ENCODE measurements at regions not wholly inside any gene's neighbourhood (a gene's known extent, or its start where the extent isn't known, plus 50 kb on each side); places are given as distances from the start of the nearest gene placed in this dataset.

- H3K79me1 ChIP-seq (ENCODE audit: low read depth in 1 of 2, low read length in 2 of 2): no peaks in the 10 kb centered on the region
- POLR2A ChIA-PET (ENCODE audit: unreplicated experiment): no interaction called here
- intact Hi-C loops (cut with micrococcal nuclease) (no loop called here), dilution Hi-C loops (cut with HindIII; ENCODE audit: low sequenced_read_pairs, unreplicated experiment) (no loop called here), in situ Hi-C loops (cut with MboI; ENCODE audit: low sequenced_read_pairs) (no loop called here)
- DNase-seq: no peak
- no peak overlapping the region for H3K9ac ChIP-seq (ENCODE audit: low read depth, low read length)
- H3K27ac ChIP-seq (ENCODE audit: insufficient read depth, low read length): no peak overlapping the region
- H4K20me1 ChIP-seq (ENCODE audit: insufficient read depth, low read length): no peaks in the 10 kb centered on the region
- H3K9me1 ChIP-seq (ENCODE audit: insufficient read depth, low read length): no peaks in the 10 kb centered on the region
- H2BK120ac ChIP-seq (ENCODE audit: low read depth, low read length): no peak overlapping the region
- no peaks in the 10 kb centered on the region for H3K36me3 ChIP-seq (ENCODE audit: control insufficient read depth, insufficient read depth, low read length)
- H3K4me3 ChIP-seq (ENCODE audit: insufficient read depth, low read depth, low read length): no peak overlapping the region
- H4K8ac ChIP-seq (ENCODE audit: low read depth in 2 of 2, low read length in 2 of 2): no peak overlapping the region
- TF ChIP-seq BHLHE40 (IDR thresholded peaks at IDR 0.05; ENCODE audit: low read depth, low read length) (no peak), RAD21 (IDR thresholded peaks at IDR 0.05; ENCODE audit: low read length) (no peak), USF2 (IDR thresholded peaks at IDR 0.05; ENCODE audit: low read depth, low read length) (no peak), MAFK (IDR thresholded peaks at IDR 0.05; ENCODE audit: low read depth, low read length) (no peak), ELK1 (IDR thresholded peaks at IDR 0.05; ENCODE audit: borderline replicate concordance, low read depth, low read length) (no peak), MXI1 (IDR thresholded peaks at IDR 0.05; ENCODE audit: borderline replicate concordance, low read depth, low read length) (no peak), SMC3 (IDR thresholded peaks at IDR 0.05; ENCODE audit: low read depth, low read length) (no peak), CTCF (conservative IDR thresholded peaks at IDR 0.05; ENCODE audit: low read depth, low read length) (no peak), MAZ (IDR thresholded peaks at IDR 0.05; ENCODE audit: borderline replicate concordance, low read depth, low read length) (no peak), RFX5 (IDR thresholded peaks at IDR 0.05; ENCODE audit: low read depth, low read length) (no peak), RCOR1 (IDR thresholded peaks at IDR 0.05; ENCODE audit: insufficient replicate concordance, low read length) (no peak), CHD1 (IDR thresholded peaks at IDR 0.05; ENCODE audit: low read depth, low read length) (no peak), FOS (IDR thresholded peaks at IDR 0.05; ENCODE audit: low read depth, low read length) (no peak)
- H2AFZ ChIP-seq (replicated peaks; ENCODE audit: low read length, poor library complexity): no peak overlapping the region
- H3K9me3 ChIP-seq (ENCODE audit: control insufficient read depth, insufficient read depth, low read length): no peaks in the 10 kb centered on the region
- H3K18ac ChIP-seq (ENCODE audit: low read depth, low read length): no peak overlapping the region
- ATAC-seq (ENCODE audit: low read depth): no peak
- no peak overlapping the region for H3K23ac ChIP-seq (ENCODE audit: low read depth, low read length)
- no TSS peak for BruUV-seq (replicated peaks)
- no peaks in the 10 kb centered on the region for H3K27me3 ChIP-seq (ENCODE audit: control insufficient read depth, insufficient read depth, low read length)
- H2AK5ac ChIP-seq (ENCODE audit: low read depth, low read length): no peak overlapping the region
- no peak overlapping the region for H2AK9ac ChIP-seq (replicated peaks; ENCODE audit: low read depth, low read length, poor library complexity)
- H3K4me1 ChIP-seq (ENCODE audit: control insufficient read depth, insufficient read depth, low read length): no peaks in the 10 kb centered on the region
- no peak overlapping the region for H2BK15ac ChIP-seq (ENCODE audit: low read depth, low read length)
- no peak overlapping the region for H2BK5ac ChIP-seq (ENCODE audit: low read depth, low read length, poor library complexity, severe bottlenecking)
- H3K4ac ChIP-seq (ENCODE audit: low read depth, low read length): no peak overlapping the region
- H3K14ac ChIP-seq (replicated peaks; ENCODE audit: low read depth, low read length): no peak overlapping the region
- no peak overlapping the region for H3K4me2 ChIP-seq (ENCODE audit: low read depth, low read length)
- no peak overlapping the region for H3K56ac ChIP-seq (ENCODE audit: extremely low read depth, insufficient read depth, low read length)
- H4K5ac ChIP-seq (ENCODE audit: low read depth, low read length): no peak overlapping the region
- H2BK20ac ChIP-seq (ENCODE audit: low read depth, low read length): no peak overlapping the region
- CTCF ChIA-PET: no interaction called here
- WGBS, 2 experiments (ENCODE audit: extremely low coverage in 2 of 2, insufficient read length in 1 of 2): no CpG with 5 or more reads among the region's 1 CpG
- no peak overlapping the region for H4K91ac ChIP-seq (ENCODE audit: insufficient read depth, low read depth, low read length)
These were observed 249.7 kb upstream of the NPY start for GRCh38 chr7:24034251-24034650.

All from IMR-90 (cell line).